H1 (cell line): ENCODE measurements at regions not wholly inside any gene's neighbourhood (a gene's known extent, or its start where the extent isn't known, plus 50 kb on each side); places are given as distances from the start of the nearest gene placed in this dataset.

Experiments
- BRCA1 ChIP-seq: IDR thresholded peaks from 2 replicates; pipeline ENCODE4 v1.6.1; 2012; ENCODE audit warnings: low read depth, low read length, improper control_type of control experiment
- GTF2F1 ChIP-seq: IDR thresholded peaks from 2 replicates; pipeline ENCODE4 v1.6.1; 2012; ENCODE audit warnings: low read depth, low read length, improper control_type of control experiment, borderline replicate concordance
- RAD21 ChIP-seq, 2 experiments: IDR thresholded peaks in 1 of 2; conservative IDR thresholded peaks in 1 of 2; 2 replicates each; pipeline ENCODE4 v1.6.1; 2011; ENCODE audit warnings: low read depth in 2 of 2, low read length in 2 of 2, improper control_type of control experiment in 1 of 2, inconsistent platforms in 1 of 2, mild to moderate bottlenecking in 1 of 2, moderate library complexity in 1 of 2
- TAF1 ChIP-seq: IDR thresholded peaks from 2 replicates; pipeline ENCODE4 v1.6.1; 2011; ENCODE audit warnings: mild to moderate bottlenecking, low read depth, low read length
- TF ChIP-seq, protein P1 (sequence below): fragments of 300-600 bp; sonication (generic); IDR thresholded peaks from 2 replicates; pipeline ENCODE4 v1.7.1; 2012; ENCODE audit warnings: low read length, moderate library complexity, mild to moderate bottlenecking, inconsistent platforms; ENCODE audit not compliant: insufficient replicate concordance
- TF ChIP-seq, protein P2 (sequence below), 3 experiments: IDR thresholded peaks; 1 replicate in 2 of 3; 2 replicates in 1 of 3; pipeline versions ENCODE4 v1.5.1 to v1.6.1; 2011; ENCODE audit warnings: low read length in 3 of 3, mild to moderate bottlenecking in 3 of 3, inconsistent platforms in 2 of 3, low read depth in 1 of 3, moderate library complexity in 1 of 3; ENCODE audit not compliant: insufficient read depth in 1 of 3; ENCODE audit errors: control extremely low read depth in 1 of 3

DNA sequence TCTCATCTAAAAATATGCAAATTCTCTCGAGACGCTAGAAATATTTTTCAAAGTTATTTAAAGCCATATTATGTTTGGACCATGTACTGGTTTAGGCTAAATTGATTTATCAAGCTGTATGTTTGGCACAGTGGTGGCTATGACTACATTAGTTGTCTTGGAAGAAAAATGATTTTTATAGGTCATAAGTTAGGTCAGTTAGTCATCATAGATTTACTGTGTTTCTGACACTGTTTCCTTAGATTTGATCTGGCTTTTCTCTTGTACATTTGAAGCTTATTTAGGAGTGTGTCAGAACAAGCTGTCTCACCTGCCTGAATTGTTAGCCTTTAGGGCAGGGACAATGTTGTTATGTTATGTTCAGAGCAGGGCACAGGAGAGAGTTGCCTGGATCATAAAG lies 161.1 kb upstream of the FBXO33 start (continued):
- TF ChIP-seq, protein P1, sequence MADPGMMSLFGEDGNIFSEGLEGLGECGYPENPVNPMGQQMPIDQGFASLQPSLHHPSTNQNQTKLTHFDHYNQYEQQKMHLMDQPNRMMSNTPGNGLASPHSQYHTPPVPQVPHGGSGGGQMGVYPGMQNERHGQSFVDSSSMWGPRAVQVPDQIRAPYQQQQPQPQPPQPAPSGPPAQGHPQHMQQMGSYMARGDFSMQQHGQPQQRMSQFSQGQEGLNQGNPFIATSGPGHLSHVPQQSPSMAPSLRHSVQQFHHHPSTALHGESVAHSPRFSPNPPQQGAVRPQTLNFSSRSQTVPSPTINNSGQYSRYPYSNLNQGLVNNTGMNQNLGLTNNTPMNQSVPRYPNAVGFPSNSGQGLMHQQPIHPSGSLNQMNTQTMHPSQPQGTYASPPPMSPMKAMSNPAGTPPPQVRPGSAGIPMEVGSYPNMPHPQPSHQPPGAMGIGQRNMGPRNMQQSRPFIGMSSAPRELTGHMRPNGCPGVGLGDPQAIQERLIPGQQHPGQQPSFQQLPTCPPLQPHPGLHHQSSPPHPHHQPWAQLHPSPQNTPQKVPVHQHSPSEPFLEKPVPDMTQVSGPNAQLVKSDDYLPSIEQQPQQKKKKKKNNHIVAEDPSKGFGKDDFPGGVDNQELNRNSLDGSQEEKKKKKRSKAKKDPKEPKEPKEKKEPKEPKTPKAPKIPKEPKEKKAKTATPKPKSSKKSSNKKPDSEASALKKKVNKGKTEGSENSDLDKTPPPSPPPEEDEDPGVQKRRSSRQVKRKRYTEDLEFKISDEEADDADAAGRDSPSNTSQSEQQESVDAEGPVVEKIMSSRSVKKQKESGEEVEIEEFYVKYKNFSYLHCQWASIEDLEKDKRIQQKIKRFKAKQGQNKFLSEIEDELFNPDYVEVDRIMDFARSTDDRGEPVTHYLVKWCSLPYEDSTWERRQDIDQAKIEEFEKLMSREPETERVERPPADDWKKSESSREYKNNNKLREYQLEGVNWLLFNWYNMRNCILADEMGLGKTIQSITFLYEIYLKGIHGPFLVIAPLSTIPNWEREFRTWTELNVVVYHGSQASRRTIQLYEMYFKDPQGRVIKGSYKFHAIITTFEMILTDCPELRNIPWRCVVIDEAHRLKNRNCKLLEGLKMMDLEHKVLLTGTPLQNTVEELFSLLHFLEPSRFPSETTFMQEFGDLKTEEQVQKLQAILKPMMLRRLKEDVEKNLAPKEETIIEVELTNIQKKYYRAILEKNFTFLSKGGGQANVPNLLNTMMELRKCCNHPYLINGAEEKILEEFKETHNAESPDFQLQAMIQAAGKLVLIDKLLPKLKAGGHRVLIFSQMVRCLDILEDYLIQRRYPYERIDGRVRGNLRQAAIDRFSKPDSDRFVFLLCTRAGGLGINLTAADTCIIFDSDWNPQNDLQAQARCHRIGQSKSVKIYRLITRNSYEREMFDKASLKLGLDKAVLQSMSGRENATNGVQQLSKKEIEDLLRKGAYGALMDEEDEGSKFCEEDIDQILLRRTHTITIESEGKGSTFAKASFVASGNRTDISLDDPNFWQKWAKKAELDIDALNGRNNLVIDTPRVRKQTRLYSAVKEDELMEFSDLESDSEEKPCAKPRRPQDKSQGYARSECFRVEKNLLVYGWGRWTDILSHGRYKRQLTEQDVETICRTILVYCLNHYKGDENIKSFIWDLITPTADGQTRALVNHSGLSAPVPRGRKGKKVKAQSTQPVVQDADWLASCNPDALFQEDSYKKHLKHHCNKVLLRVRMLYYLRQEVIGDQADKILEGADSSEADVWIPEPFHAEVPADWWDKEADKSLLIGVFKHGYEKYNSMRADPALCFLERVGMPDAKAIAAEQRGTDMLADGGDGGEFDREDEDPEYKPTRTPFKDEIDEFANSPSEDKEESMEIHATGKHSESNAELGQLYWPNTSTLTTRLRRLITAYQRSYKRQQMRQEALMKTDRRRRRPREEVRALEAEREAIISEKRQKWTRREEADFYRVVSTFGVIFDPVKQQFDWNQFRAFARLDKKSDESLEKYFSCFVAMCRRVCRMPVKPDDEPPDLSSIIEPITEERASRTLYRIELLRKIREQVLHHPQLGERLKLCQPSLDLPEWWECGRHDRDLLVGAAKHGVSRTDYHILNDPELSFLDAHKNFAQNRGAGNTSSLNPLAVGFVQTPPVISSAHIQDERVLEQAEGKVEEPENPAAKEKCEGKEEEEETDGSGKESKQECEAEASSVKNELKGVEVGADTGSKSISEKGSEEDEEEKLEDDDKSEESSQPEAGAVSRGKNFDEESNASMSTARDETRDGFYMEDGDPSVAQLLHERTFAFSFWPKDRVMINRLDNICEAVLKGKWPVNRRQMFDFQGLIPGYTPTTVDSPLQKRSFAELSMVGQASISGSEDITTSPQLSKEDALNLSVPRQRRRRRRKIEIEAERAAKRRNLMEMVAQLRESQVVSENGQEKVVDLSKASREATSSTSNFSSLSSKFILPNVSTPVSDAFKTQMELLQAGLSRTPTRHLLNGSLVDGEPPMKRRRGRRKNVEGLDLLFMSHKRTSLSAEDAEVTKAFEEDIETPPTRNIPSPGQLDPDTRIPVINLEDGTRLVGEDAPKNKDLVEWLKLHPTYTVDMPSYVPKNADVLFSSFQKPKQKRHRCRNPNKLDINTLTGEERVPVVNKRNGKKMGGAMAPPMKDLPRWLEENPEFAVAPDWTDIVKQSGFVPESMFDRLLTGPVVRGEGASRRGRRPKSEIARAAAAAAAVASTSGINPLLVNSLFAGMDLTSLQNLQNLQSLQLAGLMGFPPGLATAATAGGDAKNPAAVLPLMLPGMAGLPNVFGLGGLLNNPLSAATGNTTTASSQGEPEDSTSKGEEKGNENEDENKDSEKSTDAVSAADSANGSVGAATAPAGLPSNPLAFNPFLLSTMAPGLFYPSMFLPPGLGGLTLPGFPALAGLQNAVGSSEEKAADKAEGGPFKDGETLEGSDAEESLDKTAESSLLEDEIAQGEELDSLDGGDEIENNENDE: no peak
- TF ChIP-seq, protein P2, sequence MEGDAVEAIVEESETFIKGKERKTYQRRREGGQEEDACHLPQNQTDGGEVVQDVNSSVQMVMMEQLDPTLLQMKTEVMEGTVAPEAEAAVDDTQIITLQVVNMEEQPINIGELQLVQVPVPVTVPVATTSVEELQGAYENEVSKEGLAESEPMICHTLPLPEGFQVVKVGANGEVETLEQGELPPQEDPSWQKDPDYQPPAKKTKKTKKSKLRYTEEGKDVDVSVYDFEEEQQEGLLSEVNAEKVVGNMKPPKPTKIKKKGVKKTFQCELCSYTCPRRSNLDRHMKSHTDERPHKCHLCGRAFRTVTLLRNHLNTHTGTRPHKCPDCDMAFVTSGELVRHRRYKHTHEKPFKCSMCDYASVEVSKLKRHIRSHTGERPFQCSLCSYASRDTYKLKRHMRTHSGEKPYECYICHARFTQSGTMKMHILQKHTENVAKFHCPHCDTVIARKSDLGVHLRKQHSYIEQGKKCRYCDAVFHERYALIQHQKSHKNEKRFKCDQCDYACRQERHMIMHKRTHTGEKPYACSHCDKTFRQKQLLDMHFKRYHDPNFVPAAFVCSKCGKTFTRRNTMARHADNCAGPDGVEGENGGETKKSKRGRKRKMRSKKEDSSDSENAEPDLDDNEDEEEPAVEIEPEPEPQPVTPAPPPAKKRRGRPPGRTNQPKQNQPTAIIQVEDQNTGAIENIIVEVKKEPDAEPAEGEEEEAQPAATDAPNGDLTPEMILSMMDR (IDR thresholded peaks at IDR 0.05; ENCODE audit: control extremely low read depth in 1 of 3, insufficient read depth in 1 of 3, low read depth in 1 of 3, low read length in 3 of 3): no peak
- TF ChIP-seq GTF2F1 (no peak), BRCA1 (no peak), RAD21 (IDR thresholded peaks at IDR 0.05 in 1 of 2, conservative IDR thresholded peaks at IDR 0.05 in 1 of 2; ENCODE audit: low read depth in 2 of 2, low read length in 2 of 2) (no peak), TAF1 (no peak)
